ENCODE measurements at regions not wholly inside any gene's neighbourhood (a gene's known extent, or its start where the extent isn't known, plus 50 kb on each side); places are given as distances from the start of the nearest gene placed in this dataset.

DNA sequence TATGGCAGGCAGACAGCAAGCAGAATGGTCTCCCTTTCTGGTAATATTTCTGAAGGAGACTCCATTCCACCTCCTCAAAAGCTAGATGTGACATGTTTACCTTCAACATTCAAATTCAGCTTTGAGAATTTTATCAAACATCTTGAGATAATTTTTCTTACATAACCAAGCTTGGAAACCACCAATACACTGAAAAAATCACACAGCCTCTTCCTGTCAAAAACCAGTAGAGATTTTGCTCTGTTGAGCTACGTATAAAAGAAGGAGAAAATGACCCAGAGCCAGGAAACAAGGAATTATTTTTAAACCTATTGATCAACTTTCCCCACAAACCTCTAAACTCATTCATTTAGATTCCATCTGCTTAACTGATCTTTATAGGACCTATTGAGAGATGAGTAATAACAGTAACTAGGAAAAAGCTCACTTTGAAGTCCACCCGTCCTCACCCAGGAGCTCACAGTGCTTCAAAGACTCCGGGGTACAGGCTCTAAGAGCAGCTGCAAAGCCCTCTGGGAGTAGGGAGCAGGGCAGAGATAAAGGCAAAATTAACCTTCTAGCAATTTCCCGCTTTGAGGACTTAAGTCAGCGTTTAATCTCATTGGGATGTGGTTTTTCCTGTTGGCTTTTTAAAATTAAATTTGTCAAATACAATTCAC, 318.2 kb upstream of the RASGEF1B start:
- TF ChIP-seq, protein P1, sequence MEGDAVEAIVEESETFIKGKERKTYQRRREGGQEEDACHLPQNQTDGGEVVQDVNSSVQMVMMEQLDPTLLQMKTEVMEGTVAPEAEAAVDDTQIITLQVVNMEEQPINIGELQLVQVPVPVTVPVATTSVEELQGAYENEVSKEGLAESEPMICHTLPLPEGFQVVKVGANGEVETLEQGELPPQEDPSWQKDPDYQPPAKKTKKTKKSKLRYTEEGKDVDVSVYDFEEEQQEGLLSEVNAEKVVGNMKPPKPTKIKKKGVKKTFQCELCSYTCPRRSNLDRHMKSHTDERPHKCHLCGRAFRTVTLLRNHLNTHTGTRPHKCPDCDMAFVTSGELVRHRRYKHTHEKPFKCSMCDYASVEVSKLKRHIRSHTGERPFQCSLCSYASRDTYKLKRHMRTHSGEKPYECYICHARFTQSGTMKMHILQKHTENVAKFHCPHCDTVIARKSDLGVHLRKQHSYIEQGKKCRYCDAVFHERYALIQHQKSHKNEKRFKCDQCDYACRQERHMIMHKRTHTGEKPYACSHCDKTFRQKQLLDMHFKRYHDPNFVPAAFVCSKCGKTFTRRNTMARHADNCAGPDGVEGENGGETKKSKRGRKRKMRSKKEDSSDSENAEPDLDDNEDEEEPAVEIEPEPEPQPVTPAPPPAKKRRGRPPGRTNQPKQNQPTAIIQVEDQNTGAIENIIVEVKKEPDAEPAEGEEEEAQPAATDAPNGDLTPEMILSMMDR (IDR thresholded peaks at IDR 0.05): no peak
- no peak for TF ChIP-seq POLR2A (IDR thresholded peaks at IDR 0.05)
